ENCODE measurements at regions not wholly inside any gene's neighbourhood (a gene's known extent, or its start where the extent isn't known, plus 50 kb on each side); places are given as distances from the start of the nearest gene placed in this dataset.
"Not testable (repeated sequence)": the region's sequence is repeated elsewhere in the genome, so short reads cannot be mapped to it uniquely, and the experiment has no call there.

- not testable (repeated sequence) for DNase-seq
Observed at GRCh38 chr22:19603346-19603745, 79.1 kb upstream of the CLDN5 start.

GRCh38 chr22:19603767-19604166, 79.6 kb upstream of the CLDN5 start:
- no peak for DNase-seq

GRCh38 chr22:19604711-19605268, 80.6 kb upstream of the CLDN5 start:
- no peak for DNase-seq

- DNase-seq: no peak
Observed at GRCh38 chr22:19605508-19606331, 81.5 kb upstream of the CLDN5 start.

- no peak for DNase-seq
Observed at GRCh38 chr22:19606332-19607191, 82.4 kb upstream of the CLDN5 start.

- DNase-seq: no peak
Observed at GRCh38 chr22:19607192-19608002, 83.2 kb upstream of the CLDN5 start.

GRCh38 chr22:19608003-19608690, 83.9 kb upstream of the CLDN5 start:
- no peak for DNase-seq

- not testable (repeated sequence) for DNase-seq
Observed at GRCh38 chr22:19609753-19610152, 85.5 kb upstream of the CLDN5 start.

- no peak for DNase-seq
Observed at GRCh38 chr22:19610518-19611253, 86.5 kb upstream of the CLDN5 start.

- no peak for DNase-seq
Observed at GRCh38 chr22:19611590-19611989, 87.4 kb upstream of the CLDN5 start.

- no peak for DNase-seq
Observed at GRCh38 chr22:19612866-19613572, 88.8 kb upstream of the CLDN5 start.

GRCh38 chr22:19614536-19614863, 90.3 kb upstream of the CLDN5 start:
- no peak for DNase-seq

GRCh38 chr22:19615001-19615461, 90.8 kb upstream of the CLDN5 start:
- no peak for DNase-seq

- DNase-seq: no peak
Observed at GRCh38 chr22:19615867-19616581, 91.8 kb upstream of the CLDN5 start.

GRCh38 chr22:19619144-19620009, 94.9 kb upstream of the SEPTIN5 start:
- no peak for DNase-seq

- DNase-seq: no peak
Observed at GRCh38 chr22:19620742-19621371, 93.4 kb upstream of the SEPTIN5 start.

- no peak for DNase-seq
Observed at GRCh38 chr22:19621373-19622060, 92.8 kb upstream of the SEPTIN5 start.

- no peak for DNase-seq
Observed at GRCh38 chr22:19622061-19622441, 92.3 kb upstream of the SEPTIN5 start.

All from T1000 (cell line).